B cell (primary cell): ENCODE measurements at regions not wholly inside any gene's neighbourhood (a gene's known extent, or its start where the extent isn't known, plus 50 kb on each side); places are given as distances from the start of the nearest gene placed in this dataset.

Experiments used
- ATAC-seq: fragments of 200-7000 bp; cut with Tn5 transposase; one replicate; pipeline ENCODE4 v1.10.0; 2021; ENCODE audit warnings: low read depth, mild to moderate bottlenecking, moderate number of reproducible peaks, moderate library complexity
- CTCF ChIA-PET: fragments of 350-600 bp; sonication (Branson Sonifier 250); formaldehyde crosslinking; loops from one replicate; lab custom pipeline; 2021; ENCODE audit warnings: antibody characterized with exemption, inconsistent platforms; lab: Charles Lee
- POLR2A ChIA-PET: fragments of 350-600 bp; sonication (Branson Sonifier 250); formaldehyde crosslinking; loops from one replicate; lab custom pipeline; 2021; ENCODE audit warnings: antibody characterized with exemption; lab: Charles Lee
- DNase-seq: peaks from one replicate; pipeline ENCODE4 v3.0.0; 2013
- H2AFZ ChIP-seq: 2 replicates; pipeline ENCODE4 v1.6.1; 2012; ENCODE audit warnings: mild to moderate bottlenecking, low read depth, low read length; ENCODE audit not compliant: insufficient read depth, poor library complexity, severe bottlenecking
- H3K27ac ChIP-seq, 2 donors: 1 replicate in 1 of 2; 2 replicates in 1 of 2; pipeline ENCODE4 v1.5.1; 2012 to 2013; ENCODE audit warnings: low read length in 2 of 2, mild to moderate bottlenecking in 2 of 2, moderate library complexity in 1 of 2
- H3K27me3 ChIP-seq, 4 experiments: fragments of 200-600 bp in 1 of 4; sonication (generic) in 1 of 4; replicated peaks in 1 of 4; 1 replicate in 2 of 4; 2 replicates in 2 of 4; pipeline versions ENCODE4 v1.6.1 to v1.7.0; 2013 to 2016; ENCODE audit warnings: low read length in 3 of 4, mild to moderate bottlenecking in 2 of 4, mixed read lengths in 1 of 4, moderate library complexity in 1 of 4; ENCODE audit not compliant: insufficient read depth in 4 of 4, control insufficient read depth in 3 of 4; ENCODE audit errors: control extremely low read depth in 1 of 4
- H3K36me3 ChIP-seq, 2 experiments: replicated peaks in 1 of 2; 1 replicate in 1 of 2; 2 replicates in 1 of 2; pipeline versions ENCODE4 v1.6.1 to v1.7.1; 2013; ENCODE audit warnings: low read length in 1 of 2; ENCODE audit not compliant: insufficient read depth in 2 of 2, control insufficient read depth in 1 of 2; ENCODE audit errors: control extremely low read depth in 1 of 2, extremely low read depth in 1 of 2
- H3K4me1 ChIP-seq, 2 donors: fragments of 200-600 bp in 1 of 2; sonication (generic) in 1 of 2; 1 replicate in 1 of 2; 2 replicates in 1 of 2; pipeline versions ENCODE4 v1.5.1 to v1.6.1; 2013 to 2017; ENCODE audit warnings: low read length in 2 of 2; ENCODE audit not compliant: control insufficient read depth in 2 of 2, insufficient read depth in 2 of 2
- H3K4me2 ChIP-seq: replicated peaks from 2 replicates; pipeline ENCODE3; 2012; ENCODE audit warnings: mild to moderate bottlenecking, low read depth, low read length; ENCODE audit not compliant: poor library complexity, severe bottlenecking
- H3K4me3 ChIP-seq, 5 experiments: fragments of 200-600 bp in 1 of 5; sonication (generic) in 1 of 5; 1 replicate in 3 of 5; 2 replicates in 2 of 5; pipeline versions ENCODE4 v1.5.1 to v1.7.0; 2011 to 2016; ENCODE audit warnings: low read length in 4 of 5, mild to moderate bottlenecking in 4 of 5, low read depth in 2 of 5, control low read depth in 1 of 5, moderate library complexity in 1 of 5; ENCODE audit not compliant: insufficient read depth in 1 of 5; ENCODE audit errors: control extremely low read depth in 1 of 5, extremely low read depth in 1 of 5
- H3K79me2 ChIP-seq: fragments of 200-600 bp; sonication (generic); one replicate; pipeline ENCODE4 v1.6.0; 2016; ENCODE audit warnings: low read length; ENCODE audit not compliant: control insufficient read depth, insufficient read depth
- H3K9ac ChIP-seq: fragments of 200-600 bp; sonication (generic); 2 replicates; pipeline ENCODE4 v1.6.1; 2017; ENCODE audit warnings: mild to moderate bottlenecking, low read length, moderate library complexity
- H3K9me3 ChIP-seq, 3 donors: one replicate each; pipeline versions ENCODE4 v1.6.1 to v1.7.1; 2013; ENCODE audit warnings: low read length in 2 of 3; ENCODE audit not compliant: control insufficient read depth in 2 of 3, insufficient read depth in 1 of 3; ENCODE audit errors: control extremely low read depth in 1 of 3
- H4K20me1 ChIP-seq: 2 replicates; pipeline ENCODE4 v1.6.0; 2012; ENCODE audit warnings: mild to moderate bottlenecking, low read length; ENCODE audit not compliant: insufficient read depth, control insufficient read depth, poor library complexity, severe bottlenecking
- H3K27ac Mint-ChIP-seq: one replicate; pipeline ENCODE4 v1.8.0; 2021; ENCODE audit warnings: mixed read lengths
- H3K27me3 Mint-ChIP-seq: one replicate; pipeline ENCODE4 v1.8.0; 2021; ENCODE audit warnings: mixed read lengths
- H3K4me1 Mint-ChIP-seq: one replicate; pipeline ENCODE4 v1.8.0; 2021; ENCODE audit warnings: mixed read lengths
- H3K4me3 Mint-ChIP-seq: one replicate; pipeline ENCODE4 v1.8.0; 2021; ENCODE audit warnings: mixed read lengths
- H3K9me3 Mint-ChIP-seq: one replicate; pipeline ENCODE4 v1.8.0; 2022; ENCODE audit warnings: mixed read lengths; ENCODE audit not compliant: insufficient read depth
- CTCF ChIP-seq: fragments of 200-600 bp; IDR thresholded peaks from one replicate; pipeline ENCODE4 v1.8.0; 2022; ENCODE audit warnings: antibody characterized with exemption, mild to moderate bottlenecking
- EZH2 ChIP-seq: IDR thresholded peaks from 2 replicates; pipeline ENCODE4 v1.6.1; 2012; ENCODE audit warnings: borderline replicate concordance, low read depth, mild to moderate bottlenecking, moderate library complexity, low read length; ENCODE audit not compliant: insufficient read depth, poor library complexity, severe bottlenecking
- WGBS: methylation state at CpG from one replicate; pipeline ENCODE4 v1.1.5; 2013; ENCODE audit warnings: missing lambda C conversion rate; ENCODE audit not compliant: insufficient coverage; 5-methylcytosine and 5-hydroxymethylcytosine counted together
- intact Hi-C: fragments of 100-400 bp; cut with micrococcal nuclease; formaldehyde crosslinking; loops from one replicate; pipeline ENCODE4 v1.10.0; 2022

GRCh38 chr2:180145163-180145562 lies 138.1 kb upstream of the CWC22 start:
- Histone ChIP-seq H4K20me1 (no peaks in the 10 kb centered on the region), H3K79me2 (no peaks in the 10 kb centered on the region), H3K9ac (no peak overlapping the region), H3K27ac (no peak overlapping the region), H3K4me3 (no peak overlapping the region), H3K27me3 (no peaks in the 10 kb centered on the region), H3K36me3 (no peaks in the 10 kb centered on the region), H3K4me1 (no peaks in the 10 kb centered on the region), H3K9me3 (no peaks in the 10 kb centered on the region), H3K4me2 (no peak overlapping the region), H2AFZ (no peak overlapping the region)
- H3K27me3 Mint-ChIP-seq: peaks cover 3% of the 10 kb centered on the region
- intact Hi-C loops: no loop called here
- H3K4me3 Mint-ChIP-seq: no peak overlapping the region
- no peak for DNase-seq
- H3K27ac Mint-ChIP-seq: no peak overlapping the region
- no peak for ATAC-seq
- no peaks in the 10 kb centered on the region for H3K4me1 Mint-ChIP-seq
- 92% methylated on average over 2 of the region's 5 CpGs for WGBS
- H3K9me3 Mint-ChIP-seq: no peaks in the 10 kb centered on the region
- ChIA-PET POLR2A (no interaction called here), CTCF (no interaction called here)
- no peak for TF ChIP-seq EZH2
- TF ChIP-seq CTCF: no peak

GRCh38 chr2:180144338-180144813 lies 137.3 kb upstream of the CWC22 start:
- H3K27ac ChIP-seq: no peak overlapping the region
- H3K9ac ChIP-seq: no peak overlapping the region
- H3K9me3 ChIP-seq: no peaks in the 10 kb centered on the region
- TF ChIP-seq CTCF (no peak), EZH2 (no peak)
- ChIA-PET CTCF (interaction anchor here (0.6 to 1.0 kb wide), 2 partner anchors 10 to 913 kb away, joined by 3 read pairs; no protein-coding TSS in a partner anchor), POLR2A (no interaction called here)
- H3K4me3 ChIP-seq: no peak overlapping the region
- no peaks in the 10 kb centered on the region for H4K20me1 ChIP-seq
- no peaks in the 10 kb centered on the region for H3K4me1 ChIP-seq
- H3K27me3 ChIP-seq: no peaks in the 10 kb centered on the region
- no peaks in the 10 kb centered on the region for H3K79me2 ChIP-seq
- H3K36me3 ChIP-seq: no peaks in the 10 kb centered on the region
- Mint-ChIP-seq H3K27me3 (peaks cover 3% of the 10 kb centered on the region), H3K4me1 (no peaks in the 10 kb centered on the region), H3K9me3 (no peaks in the 10 kb centered on the region), H3K4me3 (no peak overlapping the region), H3K27ac (no peak overlapping the region)
- intact Hi-C loops: no loop called here
- no peak for ATAC-seq
- H3K4me2 ChIP-seq: no peak overlapping the region
- no peak for DNase-seq
- H2AFZ ChIP-seq: no peak overlapping the region
